ENCODE measurements at regions not wholly inside any gene's neighbourhood (a gene's known extent, or its start where the extent isn't known, plus 50 kb on each side); places are given as distances from the start of the nearest gene placed in this dataset.

DNA sequence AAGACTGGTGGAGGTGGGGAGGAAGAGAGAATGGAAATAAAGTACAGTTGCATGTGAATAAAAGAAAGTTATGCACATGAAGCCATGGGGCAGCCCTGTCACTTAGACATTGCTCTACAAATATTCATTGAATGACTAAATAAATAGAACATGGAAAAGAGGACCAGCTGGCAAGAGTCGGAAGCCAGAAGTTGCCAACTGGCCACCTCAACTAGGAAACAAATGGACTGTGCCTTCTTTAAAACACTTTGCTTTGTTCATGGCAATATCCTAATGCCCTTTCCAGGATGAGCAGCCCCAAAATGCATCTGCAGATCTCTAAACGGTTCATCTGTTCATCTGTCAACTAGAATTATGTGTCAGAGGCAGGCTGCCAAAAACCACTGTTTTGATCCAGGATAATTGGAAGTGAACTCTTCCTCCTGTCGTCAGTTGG lies 157.3 kb downstream of the NOC3L start:
- no peak for TF ChIP-seq EP300 (IDR thresholded peaks at IDR 0.05)
- no peak for TF ChIP-seq CTCF (IDR thresholded peaks at IDR 0.05)
- TF ChIP-seq POLR2A (IDR thresholded peaks at IDR 0.05) = no peak

All from gastroesophageal sphincter (tissue), 3 donors.